ENCODE measurements at regions not wholly inside any gene's neighbourhood (a gene's known extent, or its start where the extent isn't known, plus 50 kb on each side); places are given as distances from the start of the nearest gene placed in this dataset.

DNA sequence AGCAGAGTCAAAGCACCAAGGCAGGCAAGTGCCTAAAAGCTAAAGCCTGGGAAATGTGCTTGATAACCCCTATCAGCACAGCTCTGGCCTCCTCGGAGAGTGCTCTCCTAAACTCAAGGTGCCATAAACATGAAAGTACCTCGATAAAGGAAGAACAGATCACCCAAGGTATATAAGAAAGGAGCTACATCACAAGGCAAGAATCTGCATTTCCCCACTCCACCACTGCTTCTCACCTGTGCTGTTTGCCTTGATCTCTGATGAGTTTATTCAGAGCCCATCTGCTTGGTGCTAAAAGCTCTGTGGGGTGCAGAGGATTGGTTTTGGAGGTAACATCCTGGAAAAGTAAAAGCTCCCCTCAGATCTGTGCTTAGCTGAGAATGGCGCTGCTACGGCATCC is 449.5 kb upstream of the CDH5 start:
- no peak for TF ChIP-seq EZH2phosphoT487 (IDR thresholded peaks at IDR 0.05; ENCODE audit: low read depth, severe bottlenecking, unreplicated experiment)
- TF ChIP-seq, protein P1, sequence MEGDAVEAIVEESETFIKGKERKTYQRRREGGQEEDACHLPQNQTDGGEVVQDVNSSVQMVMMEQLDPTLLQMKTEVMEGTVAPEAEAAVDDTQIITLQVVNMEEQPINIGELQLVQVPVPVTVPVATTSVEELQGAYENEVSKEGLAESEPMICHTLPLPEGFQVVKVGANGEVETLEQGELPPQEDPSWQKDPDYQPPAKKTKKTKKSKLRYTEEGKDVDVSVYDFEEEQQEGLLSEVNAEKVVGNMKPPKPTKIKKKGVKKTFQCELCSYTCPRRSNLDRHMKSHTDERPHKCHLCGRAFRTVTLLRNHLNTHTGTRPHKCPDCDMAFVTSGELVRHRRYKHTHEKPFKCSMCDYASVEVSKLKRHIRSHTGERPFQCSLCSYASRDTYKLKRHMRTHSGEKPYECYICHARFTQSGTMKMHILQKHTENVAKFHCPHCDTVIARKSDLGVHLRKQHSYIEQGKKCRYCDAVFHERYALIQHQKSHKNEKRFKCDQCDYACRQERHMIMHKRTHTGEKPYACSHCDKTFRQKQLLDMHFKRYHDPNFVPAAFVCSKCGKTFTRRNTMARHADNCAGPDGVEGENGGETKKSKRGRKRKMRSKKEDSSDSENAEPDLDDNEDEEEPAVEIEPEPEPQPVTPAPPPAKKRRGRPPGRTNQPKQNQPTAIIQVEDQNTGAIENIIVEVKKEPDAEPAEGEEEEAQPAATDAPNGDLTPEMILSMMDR (IDR thresholded peaks at IDR 0.05; ENCODE audit: poor library complexity), result no peak
- no peak for TF ChIP-seq EZH2 (IDR thresholded peaks at IDR 0.05; ENCODE audit: borderline replicate concordance)
